ENCODE measurements at regions not wholly inside any gene's neighbourhood (a gene's known extent, or its start where the extent isn't known, plus 50 kb on each side); places are given as distances from the start of the nearest gene placed in this dataset.
"Not testable (repeated sequence)": the region's sequence is repeated elsewhere in the genome, so short reads cannot be mapped to it uniquely, and the experiment has no call there.

DNA sequence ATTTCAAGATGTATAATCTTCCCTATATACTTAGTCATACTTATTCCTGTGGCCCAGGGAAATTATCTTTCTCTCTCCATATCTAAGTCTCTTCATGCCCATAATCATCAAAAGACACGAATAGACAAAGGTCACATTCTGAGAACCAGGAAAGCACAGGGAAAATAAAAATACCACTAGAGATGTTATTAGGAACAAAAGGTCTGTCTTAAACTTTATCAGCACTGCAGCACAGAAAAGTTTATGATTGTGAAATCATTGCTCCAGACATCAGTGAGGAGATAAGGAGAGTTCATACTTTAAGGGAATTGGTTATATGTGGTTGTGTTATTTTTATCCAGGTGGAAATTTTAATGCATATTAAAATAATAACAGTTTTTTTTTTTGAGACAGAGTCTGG is 974.6 kb upstream of the CELF2 start:
- no peak for DNase-seq (ENCODE audit: low read depth)

DNA sequence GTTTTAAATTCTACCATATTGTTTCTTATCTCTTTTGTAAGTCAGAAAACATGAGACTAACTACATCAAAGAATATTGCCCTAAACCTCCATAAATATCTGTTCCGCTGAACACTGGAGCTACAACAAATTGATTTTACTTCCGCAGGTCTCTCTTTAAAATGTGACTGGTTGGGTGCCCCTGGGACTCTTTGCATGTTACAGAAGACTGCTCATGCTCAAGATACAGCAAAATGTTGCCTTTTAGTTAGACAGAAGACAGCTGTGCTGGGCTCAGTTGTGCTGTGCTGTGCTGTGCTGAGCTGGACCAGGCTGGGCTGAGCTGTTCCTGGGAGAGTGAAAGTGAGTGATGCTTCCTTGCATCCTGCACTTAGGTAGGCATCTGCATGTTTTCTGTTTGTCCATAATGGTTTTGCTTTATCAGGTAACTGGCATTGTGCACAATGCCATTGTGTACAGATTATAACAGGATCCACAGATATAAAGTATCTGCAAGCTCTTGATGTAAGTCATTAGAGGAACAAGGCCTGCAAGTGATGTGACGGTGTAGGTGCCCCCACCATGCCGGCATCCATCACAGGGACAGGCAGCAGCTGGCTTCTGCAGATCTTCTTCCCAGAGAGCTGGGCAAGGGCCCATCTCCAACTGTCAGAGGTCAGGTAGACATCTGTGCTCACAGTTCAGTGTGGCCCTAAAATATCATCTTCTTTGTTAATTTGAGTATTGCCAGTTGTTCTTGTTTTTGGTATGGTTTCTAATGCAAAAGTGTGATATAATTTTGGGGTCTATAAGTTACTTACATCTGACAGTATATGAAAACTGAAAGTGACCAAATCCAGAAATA is 972.5 kb upstream of the CELF2 start:
- no peak for DNase-seq (ENCODE audit: low read depth)

DNA sequence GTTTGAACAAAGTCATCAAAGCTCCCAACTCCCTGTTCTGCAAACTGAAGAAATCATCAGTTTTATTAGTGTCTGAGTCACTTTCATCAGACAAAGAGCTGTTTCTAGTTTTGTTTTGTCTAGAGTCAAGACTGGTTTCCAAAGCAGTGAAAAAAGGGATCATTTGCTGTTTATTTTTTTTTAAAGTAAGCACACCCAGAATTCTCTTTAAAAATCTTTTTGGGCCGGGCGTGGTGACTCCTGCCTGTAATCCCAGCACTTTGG is 972.0 kb upstream of the CELF2 start:
- DNase-seq (ENCODE audit: low read depth) = no peak

DNA sequence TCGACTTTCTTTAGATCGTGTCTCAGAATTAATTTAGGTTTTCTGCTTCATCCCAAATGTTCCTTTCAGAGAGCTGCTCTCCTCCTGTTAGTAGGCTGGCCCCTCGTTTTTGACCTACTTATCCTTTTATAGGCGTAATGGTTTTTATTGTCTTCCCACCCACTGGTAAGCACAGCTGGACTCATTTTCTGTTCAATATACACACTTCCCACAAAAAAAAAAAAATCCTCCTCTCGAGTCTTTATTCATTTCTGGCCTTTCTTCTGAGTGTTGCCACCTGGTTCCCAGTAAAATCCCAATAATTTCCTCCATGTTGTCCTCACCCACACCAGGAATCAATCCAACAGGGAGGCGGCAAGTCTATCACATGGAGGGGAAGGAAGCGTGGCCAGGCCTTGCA is 970.2 kb upstream of the CELF2 start:
- no peak for DNase-seq (ENCODE audit: low read depth)

DNA sequence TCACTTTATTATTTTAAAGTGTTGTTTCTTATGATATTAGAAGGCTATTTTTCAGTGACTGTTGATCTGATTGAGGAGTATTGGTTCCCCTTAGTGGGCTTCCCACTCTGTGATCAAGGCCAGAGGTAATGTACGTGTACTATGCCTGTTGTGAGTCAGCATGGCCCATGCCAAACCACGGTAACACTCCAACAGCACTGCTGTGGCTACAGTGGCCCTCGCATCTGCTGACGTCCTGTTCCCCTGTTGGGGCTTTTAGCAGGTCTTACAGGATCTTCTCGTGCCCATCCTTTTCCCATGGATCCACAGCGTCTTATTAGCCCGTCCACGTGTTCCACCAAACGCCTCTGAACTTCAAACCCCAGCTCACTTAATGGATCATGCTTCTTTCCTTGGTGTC is 964.6 kb upstream of the CELF2 start:
- no peak for DNase-seq (ENCODE audit: low read depth)

DNA sequence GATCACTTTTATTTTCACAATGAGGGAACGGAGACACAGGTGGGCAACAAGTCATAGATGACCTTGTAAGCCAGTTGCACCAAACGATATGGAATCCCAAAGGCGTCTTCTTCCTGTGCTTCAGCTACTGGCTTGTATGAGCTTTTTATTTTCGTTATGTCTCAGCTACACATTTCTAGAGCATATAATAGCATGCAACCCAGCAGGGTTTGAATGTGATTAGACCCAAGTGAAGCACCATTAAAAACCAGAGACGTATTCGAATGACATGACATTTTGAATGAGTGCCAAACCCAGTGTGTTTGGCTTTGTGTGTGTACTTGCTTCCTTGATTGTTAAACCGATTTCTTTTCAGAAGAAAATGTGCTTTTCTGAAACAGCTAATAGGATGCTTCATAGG is 963.2 kb upstream of the CELF2 start:
- DNase-seq (ENCODE audit: low read depth) = no peak

DNA sequence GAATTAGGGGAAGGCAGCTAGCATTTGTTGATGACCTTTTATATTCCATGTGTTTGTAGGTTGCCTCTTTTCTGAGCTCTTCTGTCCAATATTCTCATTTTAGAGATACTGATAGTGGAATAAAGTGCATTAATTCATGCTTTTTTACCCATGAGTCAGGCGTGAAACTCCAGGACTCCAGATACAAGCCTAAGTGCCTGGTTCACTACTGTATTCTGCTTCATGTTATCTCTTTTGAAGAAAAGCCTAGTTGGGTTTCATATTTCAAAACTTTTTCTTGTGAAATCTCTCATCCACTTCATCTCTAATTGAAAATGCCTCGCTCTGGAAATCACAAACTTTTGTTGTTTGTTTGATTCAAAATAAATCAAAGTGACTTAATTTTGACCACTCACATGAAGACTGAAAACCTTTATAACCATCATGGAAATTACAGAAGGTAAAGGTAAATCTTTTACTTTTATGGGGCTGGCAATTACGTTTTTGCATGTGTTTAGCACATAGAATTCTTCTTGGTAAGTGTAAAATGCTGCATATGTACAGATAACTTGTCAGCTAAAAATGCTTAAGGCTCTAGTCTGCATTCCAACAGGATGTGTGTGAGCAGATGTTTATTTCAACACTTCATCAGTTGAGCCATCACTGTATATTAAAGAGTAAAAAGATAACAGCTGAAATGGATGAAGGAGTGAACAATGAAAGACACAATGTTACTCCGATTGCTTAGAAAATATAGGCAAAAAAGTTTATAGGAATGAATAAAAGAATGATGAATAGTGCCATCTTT is 961.8 kb upstream of the CELF2 start:
- DNase-seq (ENCODE audit: low read depth) = no peak

DNA sequence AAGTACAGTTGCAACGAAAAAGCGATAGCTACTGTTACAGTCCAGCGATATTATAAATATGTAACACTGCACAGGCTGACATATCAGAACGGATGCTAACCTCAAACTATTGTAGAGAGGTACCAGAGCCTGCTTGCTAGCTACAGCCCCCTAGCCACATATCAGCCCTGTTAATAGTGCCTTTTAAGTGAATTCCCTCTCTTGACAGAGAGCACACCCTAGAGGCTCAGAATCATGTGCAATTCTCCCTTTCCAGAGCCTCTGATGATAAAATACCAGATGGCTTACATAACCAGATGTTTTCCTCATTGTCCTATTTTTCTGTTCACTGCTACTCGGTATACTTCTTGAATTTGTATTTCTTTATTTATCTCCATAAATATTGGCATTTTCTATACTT is 960.7 kb upstream of the CELF2 start:
- no peak for DNase-seq (ENCODE audit: low read depth)

DNA sequence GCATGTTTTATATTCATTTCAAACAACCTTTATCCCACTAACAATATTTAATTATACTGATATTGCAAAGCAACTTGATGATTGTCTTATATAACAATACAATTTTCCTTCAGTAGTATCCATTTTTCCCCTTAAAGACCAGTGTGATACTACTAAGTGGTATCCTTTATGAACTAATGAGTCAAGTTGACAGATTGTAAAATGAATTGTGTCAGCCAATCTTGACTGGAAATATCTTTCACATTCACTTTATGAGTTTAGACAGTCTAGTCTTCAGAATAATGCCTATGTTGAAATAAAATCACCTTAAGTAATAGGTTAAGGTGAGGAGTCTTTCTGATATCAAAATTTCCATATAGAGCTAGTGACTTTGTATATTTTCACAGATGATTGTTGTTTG is 950.0 kb upstream of the CELF2 start:
- no peak for DNase-seq (ENCODE audit: low read depth)

DNA sequence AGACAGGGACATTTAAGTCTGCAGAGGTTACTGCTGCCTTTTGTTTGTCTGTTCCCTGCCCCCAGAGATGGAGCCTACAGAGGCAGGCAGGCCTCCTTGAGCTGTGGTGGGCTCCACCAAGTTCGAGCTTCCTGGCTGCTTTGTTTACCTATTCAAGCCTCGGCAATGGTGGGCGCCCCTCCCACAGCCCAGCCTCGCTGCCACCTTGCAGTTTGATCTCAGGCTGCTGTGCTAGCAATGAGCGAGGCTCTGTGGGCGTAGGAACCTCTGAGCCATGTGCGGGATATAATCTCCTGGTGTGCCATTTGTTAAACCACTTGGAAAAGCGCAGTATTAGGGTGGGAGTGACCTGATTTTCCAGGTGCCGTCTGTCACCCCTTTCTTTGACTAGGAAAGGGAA is 942.8 kb upstream of the CELF2 start:
- not testable (repeated sequence) for DNase-seq (ENCODE audit: low read depth)

DNA sequence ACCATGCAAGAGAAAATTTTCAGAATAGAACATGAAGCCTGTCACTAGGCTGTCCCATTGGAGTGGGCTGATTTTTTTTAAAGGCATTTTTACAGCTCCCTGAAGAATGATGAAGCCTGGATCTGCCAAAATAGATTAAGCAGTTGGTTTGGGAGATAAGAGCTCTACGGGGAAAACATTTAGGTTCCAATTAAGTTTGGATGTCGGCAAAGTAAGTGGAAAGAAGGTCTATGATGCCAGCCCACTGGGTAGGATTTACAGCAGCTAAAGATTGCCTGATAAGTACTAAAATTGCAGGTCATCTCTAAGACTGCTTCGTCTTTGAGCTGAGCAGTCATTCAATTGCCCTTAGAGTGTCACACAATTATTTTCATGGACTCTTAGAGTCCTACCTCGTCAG is 939.2 kb upstream of the CELF2 start:
- DNase-seq (ENCODE audit: low read depth) = no peak

DNA sequence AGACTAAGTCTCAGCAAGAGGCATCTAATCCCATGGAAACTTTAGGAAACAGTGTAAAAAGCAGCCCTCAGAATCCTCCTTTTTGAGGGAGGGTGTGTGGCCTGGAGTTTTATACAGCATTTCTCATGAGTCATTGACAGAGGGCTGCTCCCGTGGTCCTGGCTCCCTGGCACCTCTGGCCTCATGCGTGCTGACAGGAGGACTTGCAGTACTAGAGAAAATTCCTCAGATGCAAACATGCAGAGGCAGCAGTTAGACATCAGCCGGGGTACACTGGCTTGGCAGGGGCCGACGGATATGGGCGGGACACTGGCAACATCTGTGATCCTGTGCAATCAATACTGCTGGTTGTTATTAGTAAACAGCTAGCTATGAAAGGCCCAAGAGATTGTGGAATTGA is 925.1 kb upstream of the CELF2 start:
- DNase-seq (ENCODE audit: low read depth) = no peak

DNA sequence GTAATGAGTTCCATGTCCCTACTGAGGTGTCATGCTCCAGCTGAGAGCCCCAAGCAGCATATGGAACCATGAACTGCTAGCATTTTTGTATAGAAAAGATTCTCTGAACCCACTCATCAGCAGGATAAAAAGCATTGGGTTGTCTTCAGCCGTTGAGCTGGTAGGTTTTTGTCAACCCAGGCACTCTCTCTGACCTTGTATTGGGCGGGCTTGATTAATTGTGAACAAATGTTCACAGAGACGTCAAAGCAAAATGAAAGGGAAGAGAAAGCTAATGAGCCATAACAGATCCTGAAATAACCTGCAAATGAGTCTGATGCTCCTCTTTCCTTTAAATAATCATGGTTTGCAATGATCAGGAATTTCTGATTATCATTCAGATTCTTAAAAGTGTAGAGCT is 924.7 kb upstream of the CELF2 start:
- DNase-seq (ENCODE audit: low read depth) = no peak

DNA sequence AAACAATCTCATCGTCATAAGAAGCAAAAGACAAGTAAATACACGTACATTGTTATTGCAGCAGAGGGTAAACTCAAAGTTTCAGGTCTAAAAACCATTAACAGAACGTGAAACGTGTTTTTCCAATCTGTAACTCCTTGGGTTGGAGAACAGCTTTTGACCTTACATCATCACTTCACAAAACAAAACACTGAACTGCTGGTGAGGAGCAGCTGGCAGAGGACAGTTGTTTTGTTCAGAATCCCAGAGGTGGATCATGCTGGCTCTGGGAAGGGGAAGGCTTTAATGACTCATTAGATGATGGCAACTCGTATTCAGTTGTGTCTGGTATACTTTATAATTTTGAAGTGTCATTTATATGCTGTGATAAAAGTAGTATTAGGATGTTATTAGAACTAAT is 923.0 kb upstream of the CELF2 start:
- DNase-seq (ENCODE audit: low read depth) = no peak

DNA sequence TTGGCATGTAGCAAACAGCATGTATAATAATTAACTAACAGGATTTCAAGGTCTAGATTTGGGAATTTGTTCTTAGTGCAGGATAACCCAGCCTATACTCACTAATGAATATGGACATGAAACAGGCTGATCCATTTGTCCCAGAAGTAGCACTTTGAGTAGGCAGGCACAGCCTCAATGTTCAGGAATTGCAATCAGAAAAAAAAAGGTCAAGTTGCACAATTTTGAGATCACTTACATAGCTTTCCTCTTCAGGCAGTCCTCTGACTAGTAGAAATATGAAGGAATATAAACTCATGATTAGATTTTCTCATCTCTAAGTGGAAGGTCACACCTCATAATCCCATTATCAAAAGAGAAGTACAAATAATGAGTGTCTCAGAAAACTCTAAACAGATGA is 921.4 kb upstream of the CELF2 start:
- no peak for DNase-seq (ENCODE audit: low read depth)

DNA sequence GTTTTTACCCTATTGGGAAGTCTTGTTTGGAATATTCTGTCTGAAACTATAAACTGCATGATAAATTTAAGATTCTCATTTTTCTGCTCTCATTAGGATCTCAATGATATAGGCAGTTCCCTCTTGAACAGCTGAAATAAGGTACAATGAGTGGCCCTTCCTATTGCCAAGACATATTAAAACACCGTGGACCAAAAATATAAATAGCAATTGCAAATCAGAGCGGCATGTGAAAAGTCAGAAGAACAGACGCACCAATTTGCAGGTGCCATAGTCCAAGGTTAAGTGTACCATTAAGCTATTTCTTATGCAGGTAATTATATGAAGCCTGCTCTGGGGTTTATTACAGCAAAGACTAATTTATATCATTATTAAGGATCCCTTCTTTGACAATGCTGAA is 920.8 kb upstream of the CELF2 start:
- DNase-seq (ENCODE audit: low read depth) = no peak

DNA sequence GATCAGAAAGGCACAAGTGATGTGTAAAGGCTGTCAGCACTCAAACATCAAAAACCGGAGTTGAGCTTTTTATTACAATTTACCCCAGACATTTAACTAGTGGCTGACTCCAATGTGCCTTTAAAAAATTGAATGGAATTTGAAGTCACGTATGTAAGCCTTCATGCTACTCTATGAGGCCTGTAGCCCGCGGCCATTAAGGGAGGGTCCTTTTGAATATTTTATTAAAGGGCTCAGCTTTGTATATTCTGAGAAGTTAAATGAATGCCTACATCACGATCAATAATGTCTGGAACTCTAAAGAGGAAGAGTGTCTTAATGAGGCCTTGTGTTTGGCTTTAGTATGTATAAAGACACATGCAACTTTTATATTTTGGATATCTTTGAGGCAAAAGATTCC is 916.6 kb upstream of the CELF2 start:
- DNase-seq (ENCODE audit: low read depth) = no peak

DNA sequence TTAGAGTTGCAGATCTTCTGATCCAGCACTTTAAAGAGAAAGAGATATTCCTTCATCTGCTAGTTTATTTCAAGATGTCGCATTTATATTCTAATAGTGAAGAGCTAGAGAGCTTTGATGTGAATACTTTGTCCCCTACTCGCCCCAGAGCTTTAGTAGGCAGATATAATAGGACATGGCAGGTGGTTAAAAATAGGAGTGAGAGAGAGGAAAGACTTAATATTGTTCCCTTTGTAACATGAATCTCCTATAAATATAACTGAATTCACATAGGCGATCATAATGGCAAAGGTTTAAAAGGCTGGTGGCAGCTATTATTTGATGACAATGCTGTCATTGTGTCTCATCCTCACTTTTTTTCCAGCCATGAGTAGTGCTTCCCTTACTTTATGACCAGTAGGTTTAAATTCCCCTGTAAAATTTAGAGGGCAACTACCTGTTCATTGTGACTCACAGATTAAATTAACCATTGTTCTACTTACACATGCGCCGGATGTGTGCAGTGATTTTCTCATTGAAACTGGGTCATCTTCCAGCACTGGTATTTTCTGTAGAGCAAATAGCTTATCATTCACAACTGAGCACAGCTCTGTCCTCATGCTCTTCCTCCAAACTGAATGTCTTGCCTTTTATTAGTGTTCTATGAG is 906.7 kb upstream of the CELF2 start:
- no peak for DNase-seq (ENCODE audit: low read depth)

DNA sequence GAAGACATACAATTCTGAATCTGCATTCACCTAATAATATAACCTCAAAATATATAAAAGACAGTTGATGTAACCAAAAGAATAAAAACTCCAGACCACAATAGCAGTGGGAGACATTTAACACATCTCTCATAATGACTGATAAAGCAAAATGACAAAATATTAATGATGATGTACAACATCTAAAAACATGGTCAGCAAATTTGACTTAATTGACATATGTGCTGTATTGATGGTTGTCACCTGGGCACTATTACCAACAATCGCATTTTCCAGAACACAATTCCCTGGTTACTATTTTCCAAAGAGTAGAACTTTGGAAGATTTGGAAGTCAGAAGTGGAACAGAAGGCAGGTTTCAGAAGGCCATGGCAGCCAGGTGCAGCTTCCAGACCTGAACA is 899.5 kb upstream of the CELF2 start:
- no peak for DNase-seq (ENCODE audit: low read depth)

DNA sequence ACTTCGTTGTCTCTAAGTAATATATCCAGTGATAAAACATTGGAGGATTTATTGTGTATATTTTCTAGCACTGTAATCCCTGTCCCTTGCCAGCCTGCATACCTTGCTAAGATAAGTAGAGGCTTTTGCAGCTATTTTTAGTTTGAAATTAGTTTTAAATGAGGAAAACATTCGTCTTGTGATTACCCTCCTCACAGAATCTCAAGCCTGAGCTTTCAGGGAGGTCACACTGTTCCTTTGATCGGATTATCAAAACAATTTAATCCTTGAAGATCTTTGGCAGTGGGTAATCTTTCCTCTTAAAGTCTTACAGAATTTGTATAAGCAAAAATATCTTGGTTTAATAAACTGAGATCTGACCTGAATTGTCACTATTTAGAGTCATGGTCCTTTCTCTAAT is 897.0 kb upstream of the CELF2 start:
- no peak for DNase-seq (ENCODE audit: low read depth)

DNA sequence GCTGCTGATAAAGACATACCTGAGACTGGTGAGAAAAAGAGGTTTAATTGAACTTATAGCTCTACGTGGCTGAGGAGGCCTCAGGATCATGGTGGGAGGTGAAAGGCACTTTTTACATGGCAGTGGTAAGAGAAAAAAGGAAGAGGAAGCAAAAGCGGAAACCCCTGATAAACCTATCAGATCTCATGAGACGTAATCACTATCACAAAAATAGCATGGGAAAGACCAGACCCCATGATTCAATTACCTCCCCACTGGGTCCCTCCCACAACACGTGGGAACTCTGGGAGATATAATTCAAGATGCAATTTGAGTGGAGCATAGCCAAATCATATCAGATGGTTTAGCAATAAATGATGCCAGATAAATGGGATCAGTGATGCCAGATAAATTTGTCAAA is 892.0 kb upstream of the CELF2 start:
- DNase-seq (ENCODE audit: low read depth) = no peak

DNA sequence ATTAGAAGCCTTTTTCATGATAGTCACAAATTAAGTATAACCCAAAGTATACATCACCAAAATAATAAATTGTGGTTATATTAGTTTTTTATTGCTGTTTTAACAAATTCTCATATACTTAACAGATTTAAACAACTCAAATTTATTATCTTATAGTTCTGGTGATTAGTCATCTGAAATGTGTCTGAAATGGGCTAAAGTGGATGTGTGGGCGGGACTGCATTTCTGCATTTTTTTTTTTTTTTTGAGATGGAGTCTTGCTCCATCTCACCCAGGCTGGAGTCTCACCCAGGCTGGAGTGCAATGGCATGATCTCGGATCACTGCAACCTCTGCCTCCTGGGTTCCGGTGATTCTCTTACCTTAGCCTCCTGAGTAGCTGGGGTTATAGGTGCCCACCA is 891.5 kb upstream of the CELF2 start:
- no peak for DNase-seq (ENCODE audit: low read depth)

DNA sequence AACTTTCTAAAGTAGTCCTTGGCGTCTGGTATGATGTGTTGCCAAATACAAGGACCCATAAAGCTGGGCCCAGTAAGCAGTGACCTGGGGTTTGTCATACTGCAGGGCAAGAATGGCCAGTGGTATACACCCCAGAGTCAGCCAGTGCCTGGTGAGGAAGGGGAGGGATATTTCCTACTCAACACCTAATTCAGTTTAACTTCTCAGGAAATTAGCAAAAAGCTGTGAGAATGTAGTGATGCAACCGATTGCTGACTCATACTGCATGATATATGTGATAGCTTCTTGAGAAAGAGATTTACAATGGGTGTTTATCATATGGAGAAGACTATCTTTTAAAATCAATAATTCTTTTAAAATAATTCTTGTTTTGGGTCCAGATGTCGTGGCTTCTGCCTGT is 889.3 kb upstream of the CELF2 start:
- DNase-seq (ENCODE audit: low read depth) = no peak

DNA sequence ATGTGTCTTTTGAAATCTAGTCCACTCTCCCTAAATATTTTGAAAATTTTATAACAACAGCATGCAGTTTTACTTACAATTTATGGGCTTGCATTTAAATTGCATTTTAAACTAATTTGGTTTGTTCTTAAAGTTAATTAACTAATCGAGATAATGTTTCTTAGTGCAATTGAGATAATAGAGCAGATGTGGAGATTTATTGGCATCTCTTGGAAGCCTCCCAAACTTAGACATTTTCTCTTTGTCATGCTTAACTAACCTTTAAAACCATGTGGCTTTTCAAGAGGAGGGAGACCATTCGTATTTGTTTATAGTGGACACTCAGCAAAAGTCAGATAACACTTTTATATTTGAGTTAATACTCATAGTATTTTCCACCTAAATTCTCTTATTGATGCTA is 887.0 kb upstream of the CELF2 start:
- no peak for DNase-seq (ENCODE audit: low read depth)

Measured in activated T-helper 1 cell treated with Interleukin-2 at 50 U/mL for 16 hours (primary cell).